Trophoblast cell (in vitro differentiated cells and primary cell): ENCODE measurements at regions not wholly inside any gene's neighbourhood (a gene's known extent, or its start where the extent isn't known, plus 50 kb on each side); places are given as distances from the start of the nearest gene placed in this dataset.

ENCODE experiments used
- DNase-seq, 2 donors: peaks; one replicate each; pipeline ENCODE4 v3.0.0-alpha.2; 2016
- H2AFZ ChIP-seq: 2 replicates; pipeline ENCODE4 v1.6.1; 2013; ENCODE audit warnings: low read length, moderate library complexity, mild to moderate bottlenecking; ENCODE audit not compliant: insufficient read depth, poor library complexity
- H2AK5ac ChIP-seq: 2 replicates; pipeline ENCODE4 v1.6.1; 2013; ENCODE audit warnings: mild to moderate bottlenecking, low read length
- H2BK120ac ChIP-seq: 2 replicates; pipeline ENCODE4 v1.6.1; 2013; ENCODE audit warnings: low read length, mild to moderate bottlenecking, moderate library complexity; ENCODE audit not compliant: insufficient read depth, poor library complexity
- H2BK12ac ChIP-seq: 2 replicates; pipeline ENCODE4 v1.6.1; 2013; ENCODE audit warnings: mild to moderate bottlenecking, low read length, moderate library complexity
- H2BK5ac ChIP-seq: 2 replicates; pipeline ENCODE4 v1.6.1; 2013; ENCODE audit warnings: low read length, low read depth, moderate library complexity, mild to moderate bottlenecking; ENCODE audit not compliant: poor library complexity
- H3K14ac ChIP-seq: 2 replicates; pipeline ENCODE4 v1.6.1; 2013; ENCODE audit warnings: mild to moderate bottlenecking, low read length
- H3K18ac ChIP-seq: 2 replicates; pipeline ENCODE4 v1.6.1; 2013; ENCODE audit warnings: mild to moderate bottlenecking, low read length
- H3K23ac ChIP-seq: 2 replicates; pipeline ENCODE4 v1.6.1; 2013; ENCODE audit warnings: low read length
- H3K27ac ChIP-seq: 2 replicates; pipeline ENCODE4 v1.5.1; 2013; ENCODE audit warnings: low read depth, mild to moderate bottlenecking, inconsistent platforms, low read length, moderate library complexity
- H3K27me3 ChIP-seq: 2 replicates; pipeline ENCODE4 v1.6.1; 2013; ENCODE audit warnings: inconsistent platforms, mild to moderate bottlenecking, low read length, moderate library complexity; ENCODE audit not compliant: insufficient read depth
- H3K36me3 ChIP-seq, 2 experiments: 1 replicate in 1 of 2; 2 replicates in 1 of 2; pipeline ENCODE4 v1.6.1; 2013; ENCODE audit warnings: low read length in 2 of 2, mild to moderate bottlenecking in 2 of 2, moderate library complexity in 1 of 2; ENCODE audit not compliant: insufficient read depth in 2 of 2, control insufficient read depth in 1 of 2
- H3K4ac ChIP-seq: 2 replicates; pipeline ENCODE4 v1.6.1; 2013; ENCODE audit warnings: low read depth, mild to moderate bottlenecking, low read length, moderate library complexity
- H3K4me1 ChIP-seq, 2 experiments: 1 replicate in 1 of 2; 2 replicates in 1 of 2; pipeline ENCODE4 v1.6.1; 2013; ENCODE audit warnings: low read length in 2 of 2, mild to moderate bottlenecking in 2 of 2, moderate library complexity in 1 of 2; ENCODE audit not compliant: insufficient read depth in 2 of 2, control insufficient read depth in 1 of 2
- H3K4me2 ChIP-seq: 2 replicates; pipeline ENCODE4 v1.6.1; 2013; ENCODE audit warnings: inconsistent platforms, mild to moderate bottlenecking, low read length, moderate library complexity
- H3K4me3 ChIP-seq: 2 replicates; pipeline ENCODE4 v1.5.1; 2013; ENCODE audit warnings: mild to moderate bottlenecking, low read depth, low read length, inconsistent platforms
- H3K79me1 ChIP-seq: one replicate; pipeline ENCODE4 v1.6.1; 2013; ENCODE audit warnings: low read length
- H3K79me2 ChIP-seq: 2 replicates; pipeline ENCODE4 v1.6.1; 2013; ENCODE audit warnings: low read length, mild to moderate bottlenecking; ENCODE audit not compliant: control insufficient read depth, insufficient read depth, poor library complexity
- H3K9ac ChIP-seq: 2 replicates; pipeline ENCODE4 v1.6.1; 2013; ENCODE audit warnings: mild to moderate bottlenecking, low read length
- H3K9me3 ChIP-seq: 2 replicates; pipeline ENCODE4 v1.6.1; 2013; ENCODE audit warnings: low read depth, mild to moderate bottlenecking, control low read depth, inconsistent platforms, low read length; ENCODE audit not compliant: insufficient read depth
- H4K12ac ChIP-seq: 2 replicates; pipeline ENCODE4 v1.6.1; 2013; ENCODE audit warnings: low read depth, mild to moderate bottlenecking, low read length, moderate library complexity
- H4K8ac ChIP-seq: 2 replicates; pipeline ENCODE4 v1.6.1; 2013; ENCODE audit warnings: low read depth, mild to moderate bottlenecking, low read length, moderate library complexity
- H4K91ac ChIP-seq: one replicate; pipeline ENCODE4 v1.6.1; 2013; ENCODE audit warnings: low read depth, mild to moderate bottlenecking, low read length, moderate library complexity
- WGBS: extraction: QIAGEN DNeasy Blood & Tissue Kit; methylation state at CpG from one replicate; pipeline ENCODE4 v1.1.7; 2013; ENCODE audit warnings: missing lambda C conversion rate; ENCODE audit not compliant: insufficient read length, insufficient coverage; ENCODE audit errors: extremely low coverage; 5-methylcytosine and 5-hydroxymethylcytosine counted together

DNA sequence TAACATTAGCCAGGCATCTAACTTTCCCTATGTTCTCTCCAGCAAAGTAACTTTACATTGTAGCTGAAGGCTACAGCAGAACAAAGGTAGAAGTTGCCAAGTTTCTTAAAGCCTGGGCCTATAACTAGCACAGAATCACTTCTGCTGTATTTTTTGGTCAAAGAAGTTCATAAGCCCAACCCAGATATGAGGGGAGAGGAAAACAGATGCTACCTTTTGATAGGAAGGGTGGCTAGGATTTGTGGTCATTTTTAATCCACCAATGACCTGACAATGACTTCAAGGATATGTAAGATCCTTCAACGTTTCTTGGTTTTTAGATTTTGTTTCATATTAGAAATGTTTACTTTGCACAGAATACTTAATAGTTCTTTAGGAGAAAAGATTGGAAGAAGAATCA lies 64.2 kb upstream of the RANBP3L start:
- no peaks in the 10 kb centered on the region for H3K9me3 ChIP-seq
- no peak overlapping the region for H3K23ac ChIP-seq
- H3K9ac ChIP-seq, result no peak overlapping the region
- H3K4me1 ChIP-seq, result peaks cover 0 to 4% of the 10 kb centered on the region in 2 experiments
- no peak overlapping the region for H4K12ac ChIP-seq
- no peak for DNase-seq
- H3K4ac ChIP-seq, result no peak overlapping the region
- H3K79me2 ChIP-seq, result no peaks in the 10 kb centered on the region
- H3K18ac ChIP-seq, result no peak overlapping the region
- H4K91ac ChIP-seq, result no peak overlapping the region
- no peak overlapping the region for H2AK5ac ChIP-seq
- H3K36me3 ChIP-seq, result no peaks in the 10 kb centered on the region
- H2BK120ac ChIP-seq, result no peak overlapping the region
- H2AFZ ChIP-seq, result no peak overlapping the region
- H3K4me3 ChIP-seq, result no peak overlapping the region
- no CpG with 5 or more reads among the region's 1 CpG for WGBS
- H3K27ac ChIP-seq, result no peak overlapping the region
- H3K14ac ChIP-seq, result no peak overlapping the region
- no peak overlapping the region for H4K8ac ChIP-seq
- H2BK5ac ChIP-seq, result no peak overlapping the region
- H3K4me2 ChIP-seq, result no peak overlapping the region
- no peaks in the 10 kb centered on the region for H3K27me3 ChIP-seq
- no peak overlapping the region for H2BK12ac ChIP-seq
- H3K79me1 ChIP-seq, result peaks cover 2% of the 10 kb centered on the region

DNA sequence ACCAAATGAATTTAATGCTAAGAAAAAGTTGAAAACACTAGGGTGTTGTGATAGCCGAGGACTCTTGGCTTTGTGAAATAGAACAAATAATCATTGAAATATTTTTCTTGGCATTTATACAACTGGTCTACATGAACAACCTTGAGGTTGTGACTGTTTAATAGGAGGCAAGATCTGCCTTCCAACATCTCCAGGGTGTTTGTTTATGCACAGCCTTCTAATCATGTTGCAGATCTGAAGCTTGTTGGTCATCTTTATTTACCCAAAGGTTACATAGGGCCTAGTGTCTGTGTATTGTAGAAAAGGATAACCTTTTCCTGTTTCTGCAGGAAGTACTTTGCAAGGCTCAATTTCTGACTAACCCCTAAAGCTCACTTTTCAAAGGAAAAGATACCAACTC lies 65.2 kb upstream of the RANBP3L start:
- Histone ChIP-seq H3K14ac (no peak overlapping the region), H3K79me2 (no peaks in the 10 kb centered on the region), H2BK5ac (no peak overlapping the region), H3K4me3 (no peak overlapping the region), H4K91ac (no peak overlapping the region), H4K12ac (no peak overlapping the region), H3K79me1 (peaks cover 2% of the 10 kb centered on the region), H3K4ac (no peak overlapping the region), H3K18ac (no peak overlapping the region), H3K23ac (no peak overlapping the region), H2AK5ac (no peak overlapping the region), H3K4me2 (no peak overlapping the region), H2AFZ (no peak overlapping the region), H2BK12ac (no peak overlapping the region), H3K9me3 (no peaks in the 10 kb centered on the region), H2BK120ac (no peak overlapping the region), H3K27ac (no peak overlapping the region), H3K27me3 (no peaks in the 10 kb centered on the region), H4K8ac (no peak overlapping the region), H3K4me1 (peaks cover 0 to 4% of the 10 kb centered on the region in 2 experiments), H3K9ac (no peak overlapping the region), H3K36me3 (no peaks in the 10 kb centered on the region)
- DNase-seq, result no peak
- no CpG with 5 or more reads among the region's 1 CpG for WGBS

DNA sequence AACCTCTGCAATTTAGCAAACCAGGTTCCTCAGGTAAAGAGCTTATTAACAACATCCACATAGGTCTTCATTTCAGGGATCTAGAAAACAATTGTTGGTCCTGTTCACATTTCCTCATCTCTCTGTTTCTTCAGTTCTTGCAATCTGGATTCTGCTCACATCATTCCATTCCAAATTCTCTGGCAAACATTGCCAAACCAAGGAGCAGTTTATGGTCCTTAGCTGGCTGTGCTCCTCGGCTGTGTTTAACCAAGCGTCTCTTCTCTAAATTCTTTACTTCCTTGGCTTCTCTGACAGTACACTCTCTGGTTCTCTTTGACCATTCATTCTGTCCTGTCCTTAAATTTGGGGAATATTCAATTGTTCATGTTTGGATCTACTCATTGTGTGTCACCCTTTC lies 65.8 kb upstream of the RANBP3L start:
- no peak overlapping the region for H3K18ac ChIP-seq
- no peak overlapping the region for H4K12ac ChIP-seq
- no peak overlapping the region for H4K91ac ChIP-seq
- H3K14ac ChIP-seq, result no peak overlapping the region
- H2AFZ ChIP-seq, result no peak overlapping the region
- no peak overlapping the region for H2BK5ac ChIP-seq
- no peaks in the 10 kb centered on the region for H3K27me3 ChIP-seq
- H3K9me3 ChIP-seq, result no peaks in the 10 kb centered on the region
- DNase-seq, result no peak
- H2AK5ac ChIP-seq, result no peak overlapping the region
- H3K4me3 ChIP-seq, result no peak overlapping the region
- no peak overlapping the region for H2BK120ac ChIP-seq
- no CpG with 5 or more reads among the region's 2 CpGs for WGBS
- H3K4me1 ChIP-seq, result peaks cover 0 to 4% of the 10 kb centered on the region in 2 experiments
- H3K4me2 ChIP-seq, result no peak overlapping the region
- H3K9ac ChIP-seq, result no peak overlapping the region
- H3K36me3 ChIP-seq, result no peaks in the 10 kb centered on the region
- H3K79me2 ChIP-seq, result no peaks in the 10 kb centered on the region
- H3K23ac ChIP-seq, result no peak overlapping the region
- H2BK12ac ChIP-seq, result no peak overlapping the region
- no peak overlapping the region for H3K4ac ChIP-seq
- no peak overlapping the region for H3K27ac ChIP-seq
- peaks cover 2% of the 10 kb centered on the region for H3K79me1 ChIP-seq
- H4K8ac ChIP-seq, result no peak overlapping the region

DNA sequence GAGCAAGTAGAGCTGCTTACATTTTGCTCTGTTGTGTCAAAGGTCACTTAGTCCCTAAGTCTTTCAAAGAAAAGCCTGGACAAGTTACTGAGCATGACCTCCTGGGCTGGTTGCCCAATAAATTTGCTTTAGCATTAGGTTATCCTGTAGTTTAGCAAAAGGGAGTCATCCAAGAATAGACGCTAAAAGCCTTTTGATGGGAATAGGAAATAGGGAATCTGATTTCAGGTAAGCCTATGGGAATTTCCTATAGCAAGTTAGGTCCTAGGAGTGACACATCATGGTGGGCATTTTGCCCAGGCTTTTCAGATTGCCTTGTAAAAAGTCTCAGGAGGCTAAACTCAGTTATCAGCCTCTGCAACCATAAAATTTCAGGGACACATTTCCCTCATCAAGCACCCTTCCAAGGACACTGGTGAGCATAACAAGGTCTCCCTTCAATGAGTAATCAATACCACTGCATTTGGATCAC lies 67.6 kb upstream of the RANBP3L start:
- no peak overlapping the region for H3K18ac ChIP-seq
- no peaks in the 10 kb centered on the region for H3K27me3 ChIP-seq
- H3K9me3 ChIP-seq, result no peaks in the 10 kb centered on the region
- no peaks in the 10 kb centered on the region for H3K79me1 ChIP-seq
- no peaks in the 10 kb centered on the region for H3K4me1 ChIP-seq
- H3K14ac ChIP-seq, result no peak overlapping the region
- no peak overlapping the region for H3K23ac ChIP-seq
- DNase-seq, result no peak
- no peaks in the 10 kb centered on the region for H3K36me3 ChIP-seq
- no peak overlapping the region for H2AK5ac ChIP-seq
- H3K27ac ChIP-seq, result no peak overlapping the region
- no peak overlapping the region for H2AFZ ChIP-seq
- no peak overlapping the region for H4K12ac ChIP-seq
- no peak overlapping the region for H2BK120ac ChIP-seq
- H3K79me2 ChIP-seq, result no peaks in the 10 kb centered on the region
- H4K8ac ChIP-seq, result no peak overlapping the region
- H3K4me2 ChIP-seq, result no peak overlapping the region
- no peak overlapping the region for H3K4ac ChIP-seq
- no peak overlapping the region for H2BK12ac ChIP-seq
- H3K9ac ChIP-seq, result no peak overlapping the region
- no peak overlapping the region for H4K91ac ChIP-seq
- no CpG with 5 or more reads among the region's 1 CpG for whole genome bisulfite sequencing
- H2BK5ac ChIP-seq, result no peak overlapping the region
- no peak overlapping the region for H3K4me3 ChIP-seq
